Body of pancreas (tissue), 4 donors: ENCODE measurements at regions not wholly inside any gene's neighbourhood (a gene's known extent, or its start where the extent isn't known, plus 50 kb on each side); places are given as distances from the start of the nearest gene placed in this dataset.

ENCODE experiments used
- ATAC-seq: fragments of 150-250 bp; one replicate; pipeline ENCODE4 v1.9.1; 2016
- DNase-seq, 4 donors: peaks; one replicate each; pipeline ENCODE4 v3.0.0-alpha.2; 2019
- H3K27ac ChIP-seq, 4 donors: fragments of 200-600 bp; sonication (generic); 1 replicate in 3 of 4; 2 replicates in 1 of 4; pipeline versions ENCODE4 v1.5.1 to v1.6.1; 2016 to 2019; ENCODE audit warnings: mild to moderate bottlenecking in 1 of 4, mixed read lengths in 1 of 4, moderate library complexity in 1 of 4
- H3K27me3 ChIP-seq, 2 donors: fragments of 200-600 bp; sonication (generic); one replicate each; pipeline ENCODE4 v1.6.0; 2016; ENCODE audit warnings: mild to moderate bottlenecking in 1 of 2
- H3K36me3 ChIP-seq, 2 donors: fragments of 200-600 bp; sonication (generic); replicated peaks in 1 of 2; 2 replicates each; pipeline ENCODE4 v1.5.1; 2016; ENCODE audit warnings: low read depth in 2 of 2; ENCODE audit not compliant: insufficient read depth in 1 of 2
- H3K4me1 ChIP-seq: fragments of 200-600 bp; sonication (generic); one replicate; pipeline ENCODE4 v1.6.0; 2016
- H3K4me3 ChIP-seq, 2 donors: fragments of 200-600 bp; sonication (generic); 1 replicate in 1 of 2; 2 replicates in 1 of 2; pipeline ENCODE4 v1.5.1; 2016 to 2019
- H3K9me3 ChIP-seq, 3 donors: fragments of 200-600 bp; sonication (generic); 1 replicate in 2 of 3; 2 replicates in 1 of 3; pipeline ENCODE4 v1.5.1; 2016
- CTCF ChIP-seq, 7 experiments: fragments of 450-650 bp in 4 of 7; fragments of 200-600 bp in 3 of 7; sonication (generic) in 3 of 7; IDR thresholded peaks; one replicate each; pipeline ENCODE4 v1.5.1; 2016 to 2019; ENCODE audit warnings: antibody characterized with exemption in 7 of 7
- POLR2A ChIP-seq, 3 donors: fragments of 450-650 bp; IDR thresholded peaks; one replicate each; pipeline ENCODE4 v1.6.1; 2016; ENCODE audit warnings: antibody characterized with exemption in 3 of 3, mild to moderate bottlenecking in 2 of 3
- WGBS, 2 donors: methylation state at CpG; one replicate each; pipeline ENCODE4 v1.1.5; 2017; 5-methylcytosine and 5-hydroxymethylcytosine counted together
- intact Hi-C: fragments of 100-400 bp; cut with DNase I; formaldehyde crosslinking; loops from one replicate; pipeline ENCODE4 v1.15.1; 2023

DNA sequence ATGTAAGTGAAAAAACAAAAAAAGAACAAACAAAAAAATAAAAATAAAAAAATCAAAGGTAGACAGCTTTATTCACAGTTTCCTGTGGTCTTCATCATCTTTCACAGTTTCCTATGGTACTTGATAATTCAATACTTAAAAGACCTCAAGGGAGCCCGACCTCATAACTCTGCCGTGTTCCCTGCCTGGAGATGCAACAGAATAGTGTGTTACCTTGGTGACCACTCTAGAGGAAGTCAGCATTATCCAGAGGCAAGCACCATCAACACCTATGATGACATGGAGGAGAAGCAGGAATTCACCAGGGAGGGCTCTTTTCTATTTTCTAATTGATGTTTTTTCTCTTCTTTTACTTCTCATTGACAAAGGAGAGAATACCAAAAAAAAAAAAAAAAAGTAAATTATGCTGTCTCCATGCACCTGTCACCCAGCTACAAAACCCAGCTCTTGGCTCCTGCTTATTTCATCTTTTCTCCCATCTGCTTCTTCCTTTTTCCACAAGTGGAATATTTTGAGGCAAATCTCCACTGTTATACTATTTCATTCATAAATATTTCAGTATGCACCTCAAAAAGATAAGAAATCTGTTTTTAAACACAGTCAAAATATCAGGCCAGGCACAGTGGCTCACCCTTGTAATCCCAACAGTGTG is 95.8 kb upstream of the STXBP5 start:
- H3K9me3 ChIP-seq = no peaks in the 10 kb centered on the region
- no peak overlapping the region for H3K4me3 ChIP-seq
- ATAC-seq = no peak
- WGBS, 2 donors = 74 to 95% methylated on average over 2 of the region's 2 CpGs
- H3K27ac ChIP-seq = no peak overlapping the region
- no peak for DNase-seq
- no peaks in the 10 kb centered on the region for H3K36me3 ChIP-seq
- TF ChIP-seq POLR2A (IDR thresholded peaks at IDR 0.05) (no peak), CTCF (IDR thresholded peaks at IDR 0.05) (no peak)
- no peaks in the 10 kb centered on the region for H3K27me3 ChIP-seq
- H3K4me1 ChIP-seq = no peaks in the 10 kb centered on the region
- intact Hi-C loops = no loop called here

DNA sequence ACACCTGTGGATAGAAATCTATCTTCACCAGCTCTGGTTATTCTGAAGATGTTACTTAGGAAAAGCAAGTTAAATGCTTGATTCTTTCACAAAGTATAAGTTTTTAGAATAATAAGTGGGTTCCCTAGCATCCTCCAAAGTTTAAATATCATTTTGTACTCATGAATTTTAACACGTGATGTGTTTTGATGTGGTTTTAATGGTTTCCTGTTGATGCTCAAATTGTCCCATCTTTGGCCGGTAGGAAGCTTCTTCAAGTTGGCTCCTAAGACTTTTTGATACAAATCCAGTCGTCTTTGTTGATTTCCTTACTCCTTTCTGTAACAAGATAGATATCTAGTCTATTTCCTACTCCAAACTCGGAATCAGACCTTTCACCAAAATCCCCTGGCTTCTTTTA is 94.5 kb upstream of the STXBP5 start:
- intact Hi-C loops = no loop called here
- no peak overlapping the region for H3K4me3 ChIP-seq
- TF ChIP-seq CTCF (IDR thresholded peaks at IDR 0.05) = no peak
- no peak for TF ChIP-seq POLR2A (IDR thresholded peaks at IDR 0.05)
- no peak overlapping the region for H3K27ac ChIP-seq
- H3K27me3 ChIP-seq = no peaks in the 10 kb centered on the region
- DNase-seq (no peak), ATAC-seq (no peak)
- no peaks in the 10 kb centered on the region for H3K4me1 ChIP-seq
- H3K36me3 ChIP-seq = no peaks in the 10 kb centered on the region
- WGBS, 2 donors = 76 to 88% methylated on average over 4 of the region's 4 CpGs
- H3K9me3 ChIP-seq = no peaks in the 10 kb centered on the region

- Histone ChIP-seq H3K27me3 (no peaks in the 10 kb centered on the region), H3K9me3 (no peaks in the 10 kb centered on the region), H3K36me3 (no peaks in the 10 kb centered on the region), H3K4me3 (no peak overlapping the region), H3K27ac (no peak overlapping the region), H3K4me1 (no peaks in the 10 kb centered on the region)
- TF ChIP-seq CTCF (IDR thresholded peaks at IDR 0.05) = no peak
- TF ChIP-seq POLR2A (IDR thresholded peaks at IDR 0.05) = no peak
- intact Hi-C loops = no loop called here
- no peak for DNase-seq
- no peak for ATAC-seq
- WGBS, 2 donors = 40 to 50% methylated on average over 4 of the region's 4 CpGs
Measured at GRCh38 chr6:147116056-147116455, 88.2 kb upstream of the STXBP5 start.

DNA sequence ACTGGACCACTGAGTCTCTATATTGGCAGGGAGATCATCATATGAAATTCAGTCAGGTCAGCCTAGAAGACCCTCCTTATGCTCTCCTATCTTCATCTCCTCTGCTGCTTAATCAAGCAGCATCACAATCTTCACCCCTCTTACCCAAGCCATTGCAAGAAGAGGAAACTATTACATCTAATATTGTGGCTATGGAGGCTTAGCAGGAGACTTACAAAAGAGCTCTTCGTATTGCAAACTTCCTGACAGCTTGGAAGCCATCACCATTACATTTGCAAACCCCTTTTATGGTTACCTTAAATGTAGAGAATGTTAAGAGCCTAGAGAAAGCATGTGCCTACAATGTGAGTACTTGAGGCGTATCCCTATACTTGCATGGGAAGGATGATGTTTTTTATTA is 87.2 kb upstream of the STXBP5 start:
- H3K36me3 ChIP-seq = no peaks in the 10 kb centered on the region
- TF ChIP-seq CTCF (IDR thresholded peaks at IDR 0.05) = no peak
- no peak for TF ChIP-seq POLR2A (IDR thresholded peaks at IDR 0.05)
- WGBS, 2 donors = 88 to 91% methylated on average over 2 of the region's 2 CpGs
- intact Hi-C loops = no loop called here
- ATAC-seq (no peak), DNase-seq (no peak)
- H3K4me1 ChIP-seq = no peaks in the 10 kb centered on the region
- no peak overlapping the region for H3K4me3 ChIP-seq
- no peaks in the 10 kb centered on the region for H3K9me3 ChIP-seq
- no peaks in the 10 kb centered on the region for H3K27me3 ChIP-seq
- no peak overlapping the region for H3K27ac ChIP-seq

GRCh38 chr6:147117580-147117979 is 86.6 kb upstream of the STXBP5 start:
- DNase-seq = no peak
- Histone ChIP-seq H3K9me3 (no peaks in the 10 kb centered on the region), H3K27ac (no peak overlapping the region), H3K4me3 (no peak overlapping the region), H3K36me3 (no peaks in the 10 kb centered on the region), H3K27me3 (no peaks in the 10 kb centered on the region), H3K4me1 (no peaks in the 10 kb centered on the region)
- intact Hi-C loops = no loop called here
- no peak for TF ChIP-seq POLR2A (IDR thresholded peaks at IDR 0.05)
- TF ChIP-seq CTCF (IDR thresholded peaks at IDR 0.05) = no peak
- no peak for ATAC-seq
- WGBS, 2 donors = 83 to 88% methylated on average over 4 of the region's 4 CpGs
